ENCODE measurements at regions not wholly inside any gene's neighbourhood (a gene's known extent, or its start where the extent isn't known, plus 50 kb on each side); places are given as distances from the start of the nearest gene placed in this dataset.

DNA sequence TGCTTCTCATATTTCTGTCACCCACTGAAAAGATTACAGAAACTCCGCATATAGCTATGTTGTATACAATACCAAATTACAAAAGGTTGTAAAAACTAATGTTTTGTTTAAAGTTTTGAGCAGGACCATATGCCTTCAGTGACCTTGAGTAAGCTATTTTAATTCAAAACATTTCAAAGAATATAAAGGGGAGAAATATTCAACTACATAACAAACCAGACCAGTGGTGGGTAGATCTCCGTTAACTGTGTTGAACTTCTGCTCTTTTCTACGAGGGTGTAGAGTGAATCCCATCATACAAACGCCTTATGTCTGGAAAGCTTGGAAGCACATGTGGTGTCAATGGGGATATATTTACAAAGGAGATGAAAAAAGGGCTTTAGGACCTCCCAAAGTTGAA lies 68.4 kb upstream of the NR2F2 start:
- Histone ChIP-seq H3K4me1 (ENCODE audit: control insufficient read depth in 1 of 2, insufficient read depth in 2 of 2, low read length in 2 of 2) (peaks cover 3 to 5% of the 10 kb centered on the region in 2 donors), H3K9me3 (ENCODE audit: control insufficient read depth in 1 of 2, low read length in 2 of 2) (no peaks in the 10 kb centered on the region), H3K27ac (ENCODE audit: low read length) (no peak overlapping the region), H3K4me3 (ENCODE audit: low read depth in 1 of 2, low read length in 2 of 2) (no peak overlapping the region), H3K27me3 (ENCODE audit: low read depth, low read length) (no peaks in the 10 kb centered on the region), H3K36me3 (ENCODE audit: control insufficient read depth in 1 of 2, insufficient read depth in 2 of 2, low read length in 2 of 2) (no peaks in the 10 kb centered on the region)

DNA sequence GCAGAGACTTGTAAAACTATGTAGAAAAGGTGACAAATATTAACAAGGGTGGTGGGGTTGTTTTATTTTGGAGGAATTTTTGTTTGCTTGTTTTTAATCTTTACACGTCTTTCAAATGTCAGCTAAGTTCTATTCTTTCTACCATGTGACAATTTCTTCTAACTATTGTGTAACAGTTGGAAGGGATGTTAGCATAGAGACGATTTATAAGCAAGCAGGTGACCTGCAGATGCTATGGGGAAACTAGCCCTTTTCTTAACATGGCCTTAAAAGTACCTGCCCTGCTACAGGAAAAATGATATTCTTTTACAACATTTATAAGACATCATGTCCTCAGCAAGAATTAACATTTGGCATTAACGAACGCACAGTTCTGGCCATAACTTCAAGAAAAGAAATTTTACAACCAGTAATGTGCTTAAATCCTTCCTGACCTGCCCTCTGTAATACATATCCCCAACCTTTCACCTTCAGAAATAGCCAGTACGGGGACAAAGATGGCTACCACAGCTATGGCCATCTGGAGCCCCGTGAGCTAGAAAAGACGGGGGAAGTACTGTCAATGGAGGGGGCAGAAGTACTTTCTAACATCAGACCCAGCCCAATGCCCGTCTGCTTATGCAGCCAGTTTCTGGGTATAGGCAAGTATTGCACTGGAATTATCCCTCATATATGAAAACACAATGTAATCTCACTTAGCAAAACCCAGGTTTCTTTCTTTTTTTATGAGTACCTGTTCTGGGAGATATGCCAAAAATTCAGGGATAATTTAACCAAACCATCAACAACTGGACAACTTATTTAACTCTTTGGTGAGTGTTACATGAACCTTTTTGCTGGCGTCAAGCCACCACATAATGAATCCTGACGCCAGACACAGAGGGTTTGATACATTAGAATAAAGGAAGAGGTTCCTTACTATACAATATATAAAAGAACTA lies 67.7 kb upstream of the NR2F2 start:
- H3K4me1 ChIP-seq (ENCODE audit: control insufficient read depth in 1 of 2, insufficient read depth in 2 of 2, low read length in 2 of 2): peaks cover 3 to 5% of the 10 kb centered on the region in 2 donors
- H3K27me3 ChIP-seq (ENCODE audit: low read depth, low read length): no peaks in the 10 kb centered on the region
- H3K9me3 ChIP-seq (ENCODE audit: control insufficient read depth in 1 of 2, low read length in 2 of 2): no peaks in the 10 kb centered on the region
- no peak overlapping the region for H3K27ac ChIP-seq (ENCODE audit: low read length)
- H3K36me3 ChIP-seq (ENCODE audit: control insufficient read depth in 1 of 2, insufficient read depth in 2 of 2, low read length in 2 of 2): no peaks in the 10 kb centered on the region
- H3K4me3 ChIP-seq (ENCODE audit: low read depth in 1 of 2, low read length in 2 of 2): no peak overlapping the region

DNA sequence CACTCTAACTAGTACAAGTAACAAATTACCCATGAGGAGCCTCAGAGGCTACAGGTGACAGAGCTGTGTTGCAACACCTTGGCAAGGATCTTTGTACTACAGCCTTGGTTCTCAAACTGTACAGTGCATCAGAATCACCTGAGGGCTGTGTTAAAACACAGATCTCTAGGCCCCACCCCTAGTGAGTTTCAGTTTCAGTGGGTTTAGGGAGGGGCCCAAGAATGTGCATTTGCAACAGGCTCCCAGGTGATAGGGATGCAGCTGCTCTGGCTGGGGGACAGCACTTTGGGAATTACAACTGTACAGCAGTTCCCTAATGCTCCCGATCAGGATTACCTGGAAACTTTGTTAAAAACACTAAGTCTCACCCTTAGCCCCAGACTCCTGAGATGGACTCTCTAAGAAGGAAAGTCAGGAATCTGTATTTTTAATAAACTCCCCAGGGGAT lies 66.1 kb upstream of the NR2F2 start:
- Histone ChIP-seq H3K4me1 (ENCODE audit: control insufficient read depth in 1 of 2, insufficient read depth in 2 of 2, low read length in 2 of 2) (peaks cover 3 to 5% of the 10 kb centered on the region in 2 donors), H3K27ac (ENCODE audit: low read length) (no peak overlapping the region), H3K4me3 (ENCODE audit: low read depth in 1 of 2, low read length in 2 of 2) (no peak overlapping the region), H3K36me3 (ENCODE audit: control insufficient read depth in 1 of 2, insufficient read depth in 2 of 2, low read length in 2 of 2) (peaks cover 0 to 3% of the 10 kb centered on the region in 2 donors), H3K27me3 (ENCODE audit: low read depth, low read length) (no peaks in the 10 kb centered on the region), H3K9me3 (ENCODE audit: control insufficient read depth in 1 of 2, low read length in 2 of 2) (no peaks in the 10 kb centered on the region)

DNA sequence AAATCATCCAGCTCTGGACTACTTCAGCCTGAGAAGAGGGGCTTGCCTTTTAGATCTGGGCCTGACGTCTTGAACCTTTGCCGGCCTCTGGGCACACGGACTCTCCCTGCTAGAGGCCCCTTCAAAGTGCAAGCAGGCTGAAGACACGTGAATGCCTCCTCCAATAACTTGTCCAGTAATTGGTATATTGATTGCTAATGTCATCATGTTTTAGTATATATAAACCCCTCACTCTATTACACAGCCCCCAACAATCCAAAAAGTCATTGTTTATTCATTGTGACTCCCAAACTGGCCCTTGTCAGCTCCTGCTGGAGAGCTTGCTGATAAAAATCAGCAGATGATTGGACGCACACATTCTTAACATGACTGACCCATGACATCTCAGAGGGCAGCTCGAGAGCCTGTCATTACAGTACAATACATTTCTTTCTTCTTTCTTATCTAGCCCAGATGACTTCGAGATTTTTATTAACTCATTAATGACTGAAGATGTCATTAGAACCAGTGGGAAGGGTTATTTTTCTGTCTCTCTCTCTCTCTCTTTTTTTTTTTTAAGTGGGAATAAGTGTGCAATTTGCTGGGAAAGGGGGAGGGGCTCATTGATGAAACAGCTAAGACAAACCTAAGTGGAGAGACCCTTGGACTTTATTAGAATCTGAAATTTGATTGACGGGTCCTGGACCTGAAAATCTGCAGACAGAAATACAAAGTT lies 65.5 kb upstream of the NR2F2 start:
- no peaks in the 10 kb centered on the region for H3K27me3 ChIP-seq (ENCODE audit: low read depth, low read length)
- H3K27ac ChIP-seq (ENCODE audit: low read length): no peak overlapping the region
- peaks cover 0 to 5% of the 10 kb centered on the region in 2 donors for H3K36me3 ChIP-seq (ENCODE audit: control insufficient read depth in 1 of 2, insufficient read depth in 2 of 2, low read length in 2 of 2)
- no peak overlapping the region for H3K4me3 ChIP-seq (ENCODE audit: low read depth in 1 of 2, low read length in 2 of 2)
- H3K4me1 ChIP-seq (ENCODE audit: control insufficient read depth in 1 of 2, insufficient read depth in 2 of 2, low read length in 2 of 2): peaks cover 3 to 5% of the 10 kb centered on the region in 2 donors
- H3K9me3 ChIP-seq (ENCODE audit: control insufficient read depth in 1 of 2, low read length in 2 of 2): no peaks in the 10 kb centered on the region

DNA sequence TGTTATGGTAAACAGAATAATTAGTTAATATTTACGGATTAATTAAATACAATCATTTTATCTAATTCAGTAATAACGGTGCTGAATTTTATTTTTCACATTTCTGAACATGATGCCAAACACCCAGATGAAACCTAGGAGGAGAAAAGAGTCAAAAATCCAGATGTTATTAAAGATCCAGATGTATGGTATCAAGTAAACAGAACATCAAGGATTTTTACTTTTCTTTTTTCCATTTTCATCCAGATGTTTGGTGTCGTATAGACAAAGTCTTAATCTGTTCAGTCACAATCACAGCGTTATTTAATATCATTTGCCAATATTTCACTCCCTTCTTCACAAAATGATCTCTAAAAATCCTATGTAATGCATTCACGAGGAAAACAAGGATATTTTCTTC lies 64.0 kb upstream of the NR2F2 start:
- Histone ChIP-seq H3K36me3 (ENCODE audit: control insufficient read depth in 1 of 2, insufficient read depth in 2 of 2, low read length in 2 of 2) (peaks cover 0 to 6% of the 10 kb centered on the region in 2 donors), H3K4me1 (ENCODE audit: control insufficient read depth in 1 of 2, insufficient read depth in 2 of 2, low read length in 2 of 2) (peaks cover 3 to 5% of the 10 kb centered on the region in 2 donors), H3K4me3 (ENCODE audit: low read depth in 1 of 2, low read length in 2 of 2) (no peak overlapping the region), H3K9me3 (ENCODE audit: control insufficient read depth in 1 of 2, low read length in 2 of 2) (no peaks in the 10 kb centered on the region), H3K27ac (ENCODE audit: low read length) (no peak overlapping the region), H3K27me3 (ENCODE audit: low read depth, low read length) (no peaks in the 10 kb centered on the region)

DNA sequence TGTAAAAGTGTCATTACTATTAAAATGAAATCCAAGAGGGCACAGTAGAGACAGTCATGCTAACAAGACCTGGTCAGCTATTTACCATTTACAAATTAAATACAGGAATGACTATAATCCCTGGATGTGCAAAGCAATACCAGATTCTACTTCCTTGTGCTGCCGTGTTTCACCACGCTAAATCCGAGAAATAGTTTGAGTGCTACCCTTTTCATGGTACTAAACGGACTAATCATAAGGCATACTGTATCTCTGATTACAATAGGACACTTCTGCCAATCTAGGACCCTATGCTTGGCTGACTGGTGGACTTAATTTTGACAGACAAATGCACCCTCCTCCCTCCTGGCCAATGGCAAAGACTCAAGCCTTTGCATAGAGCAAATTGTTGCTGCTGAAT lies 63.0 kb upstream of the NR2F2 start:
- peaks cover 0 to 8% of the 10 kb centered on the region in 2 donors for H3K36me3 ChIP-seq (ENCODE audit: control insufficient read depth in 1 of 2, insufficient read depth in 2 of 2, low read length in 2 of 2)
- no peaks in the 10 kb centered on the region for H3K27me3 ChIP-seq (ENCODE audit: low read depth, low read length)
- peaks cover 0 to 3% of the 10 kb centered on the region in 2 donors for H3K4me1 ChIP-seq (ENCODE audit: control insufficient read depth in 1 of 2, insufficient read depth in 2 of 2, low read length in 2 of 2)
- H3K4me3 ChIP-seq (ENCODE audit: low read depth in 1 of 2, low read length in 2 of 2): no peak overlapping the region
- H3K27ac ChIP-seq (ENCODE audit: low read length): no peak overlapping the region
- no peaks in the 10 kb centered on the region for H3K9me3 ChIP-seq (ENCODE audit: control insufficient read depth in 1 of 2, low read length in 2 of 2)

DNA sequence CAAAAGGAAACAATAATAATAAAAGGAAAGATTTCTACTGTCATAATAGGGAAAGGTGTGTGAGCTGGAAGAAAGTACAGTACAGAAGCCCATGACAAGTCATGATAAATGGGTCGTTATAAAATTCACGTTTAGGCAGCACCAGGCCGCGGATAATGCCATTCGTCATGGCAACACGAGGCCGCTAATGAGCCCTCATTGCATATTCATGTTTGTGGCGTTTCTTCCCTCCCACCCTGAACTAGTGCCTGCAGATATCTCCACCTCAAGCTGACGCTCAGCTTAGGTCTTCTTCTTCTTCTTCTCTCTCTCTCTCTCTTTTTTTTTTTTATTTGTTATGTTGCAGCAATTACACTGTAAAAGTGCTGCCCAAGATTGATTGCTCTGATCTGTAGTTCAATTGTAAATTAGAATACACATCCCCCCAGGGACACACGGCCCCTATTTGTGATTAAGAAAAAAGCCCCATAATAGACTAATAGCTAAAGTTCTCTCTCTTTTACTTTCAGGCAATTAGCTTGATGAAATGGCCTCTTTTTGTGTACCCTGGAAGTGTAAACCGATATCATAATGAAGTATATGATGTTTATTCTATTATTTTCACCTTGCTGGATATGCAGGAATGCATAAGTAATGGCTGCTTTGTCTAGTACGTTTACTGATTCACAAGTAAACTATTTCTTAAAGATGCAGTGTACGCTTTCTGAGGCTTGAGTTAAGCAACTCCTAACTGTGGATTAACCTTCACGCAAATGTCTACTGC lies 61.9 kb upstream of the NR2F2 start:
- Histone ChIP-seq H3K4me1 (ENCODE audit: control insufficient read depth in 1 of 2, insufficient read depth in 2 of 2, low read length in 2 of 2) (no peaks in the 10 kb centered on the region), H3K36me3 (ENCODE audit: control insufficient read depth in 1 of 2, insufficient read depth in 2 of 2, low read length in 2 of 2) (peaks cover 0 to 8% of the 10 kb centered on the region in 2 donors), H3K27ac (ENCODE audit: low read length) (no peak overlapping the region), H3K9me3 (ENCODE audit: control insufficient read depth in 1 of 2, low read length in 2 of 2) (no peaks in the 10 kb centered on the region), H3K27me3 (ENCODE audit: low read depth, low read length) (no peaks in the 10 kb centered on the region), H3K4me3 (ENCODE audit: low read depth in 1 of 2, low read length in 2 of 2) (no peak overlapping the region)

DNA sequence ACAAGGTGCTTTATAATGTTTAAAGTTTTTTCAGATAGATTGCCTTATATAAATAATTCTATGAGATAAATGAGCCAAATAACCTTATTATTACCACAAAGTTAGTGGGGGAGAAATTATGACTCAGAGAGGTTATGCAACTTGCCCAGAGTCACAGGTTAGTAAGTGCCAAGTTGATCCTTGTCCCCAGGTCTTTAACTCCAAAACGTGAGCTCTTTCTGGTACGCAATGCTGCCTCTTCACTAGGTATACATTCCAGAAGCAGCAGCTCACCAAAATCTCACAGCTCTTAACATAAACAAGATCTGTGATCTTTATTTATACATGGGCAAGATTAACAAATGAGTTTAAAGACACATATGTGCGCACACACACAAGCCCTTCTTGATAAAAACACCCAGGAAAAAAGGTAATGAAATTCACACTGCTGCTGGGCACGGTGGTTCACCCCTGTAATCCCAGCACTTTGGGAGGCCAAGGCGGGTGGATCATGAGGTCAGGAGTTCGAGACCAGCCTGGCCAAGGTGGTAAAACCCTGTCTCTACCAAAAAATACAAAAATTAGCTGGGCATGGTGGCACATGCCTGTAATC lies 59.8 kb upstream of the NR2F2 start:
- Histone ChIP-seq H3K27ac (ENCODE audit: low read length) (no peak overlapping the region), H3K36me3 (ENCODE audit: control insufficient read depth in 1 of 2, insufficient read depth in 2 of 2, low read length in 2 of 2) (peaks cover 0 to 8% of the 10 kb centered on the region in 2 donors), H3K4me1 (ENCODE audit: control insufficient read depth in 1 of 2, insufficient read depth in 2 of 2, low read length in 2 of 2) (no peaks in the 10 kb centered on the region), H3K4me3 (ENCODE audit: low read depth in 1 of 2, low read length in 2 of 2) (no peak overlapping the region), H3K9me3 (ENCODE audit: control insufficient read depth in 1 of 2, low read length in 2 of 2) (no peaks in the 10 kb centered on the region), H3K27me3 (ENCODE audit: low read depth, low read length) (no peaks in the 10 kb centered on the region)

DNA sequence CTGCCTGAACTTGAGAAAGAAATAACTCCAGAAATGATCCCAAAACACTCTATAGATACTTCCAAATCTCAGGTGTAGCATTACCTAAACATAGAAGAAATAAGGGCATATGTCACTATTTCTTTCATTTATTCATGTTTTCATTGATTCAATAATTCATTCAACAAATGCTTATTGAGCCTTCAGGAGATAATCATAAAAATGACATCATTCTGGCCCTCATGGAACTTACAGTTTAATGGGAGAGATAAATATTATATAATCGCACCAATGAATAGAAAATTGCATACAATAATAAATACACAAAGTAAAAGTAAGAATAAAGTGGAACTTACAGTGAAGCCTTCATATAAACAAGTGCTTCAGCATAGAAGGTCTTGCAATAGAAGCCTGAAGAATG lies 58.1 kb upstream of the NR2F2 start:
- no peaks in the 10 kb centered on the region for H3K27me3 ChIP-seq (ENCODE audit: low read depth, low read length)
- no peaks in the 10 kb centered on the region for H3K4me1 ChIP-seq (ENCODE audit: control insufficient read depth in 1 of 2, insufficient read depth in 2 of 2, low read length in 2 of 2)
- H3K4me3 ChIP-seq (ENCODE audit: low read depth in 1 of 2, low read length in 2 of 2): no peak overlapping the region
- H3K9me3 ChIP-seq (ENCODE audit: control insufficient read depth in 1 of 2, low read length in 2 of 2): no peaks in the 10 kb centered on the region
- H3K27ac ChIP-seq (ENCODE audit: low read length): no peak overlapping the region
- H3K36me3 ChIP-seq (ENCODE audit: control insufficient read depth in 1 of 2, insufficient read depth in 2 of 2, low read length in 2 of 2): peaks cover 0 to 14% of the 10 kb centered on the region in 2 donors

DNA sequence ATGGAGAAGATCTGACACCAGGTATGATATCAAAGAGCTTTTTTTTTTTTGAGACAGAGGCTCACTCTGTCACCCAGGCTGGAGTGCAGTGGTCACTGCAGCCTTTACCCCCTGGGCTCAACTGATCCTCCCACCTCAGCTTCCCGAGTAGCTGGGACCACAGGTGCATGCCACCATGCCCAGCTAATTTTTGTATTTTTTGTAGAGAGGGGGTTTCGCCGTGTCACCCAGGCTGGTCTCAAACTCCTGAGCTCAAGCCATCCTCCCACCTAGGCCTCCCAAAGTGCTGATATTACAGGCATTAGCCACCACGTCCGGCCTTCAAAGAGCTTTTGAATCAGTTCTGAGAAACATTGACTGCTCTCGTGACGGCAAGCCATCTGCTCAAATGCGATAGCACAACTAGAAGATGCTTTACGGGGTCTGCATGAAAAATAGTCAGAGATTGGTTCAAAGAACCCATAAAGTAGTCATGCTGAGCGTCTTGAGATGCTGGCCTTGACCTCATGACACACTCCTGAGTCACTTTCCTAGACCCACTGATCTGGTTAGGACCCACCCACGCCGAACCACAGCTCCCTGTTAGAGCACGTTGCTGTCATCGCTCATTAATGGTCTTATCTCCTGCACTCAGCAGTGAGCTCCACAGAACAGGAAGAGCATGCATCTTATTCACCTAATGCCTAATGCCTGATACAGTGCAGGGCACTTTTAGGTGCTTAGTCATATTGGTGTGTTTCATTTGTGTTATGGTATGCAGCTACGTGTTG lies 57.0 kb upstream of the NR2F2 start:
- peaks cover 0 to 14% of the 10 kb centered on the region in 2 donors for H3K36me3 ChIP-seq (ENCODE audit: control insufficient read depth in 1 of 2, insufficient read depth in 2 of 2, low read length in 2 of 2)

More for the DNA sequence above, 57.0 kb upstream of the NR2F2 start:
- Histone ChIP-seq H3K9me3 (ENCODE audit: control insufficient read depth in 1 of 2, low read length in 2 of 2) (no peaks in the 10 kb centered on the region), H3K4me1 (ENCODE audit: control insufficient read depth in 1 of 2, insufficient read depth in 2 of 2, low read length in 2 of 2) (no peaks in the 10 kb centered on the region), H3K27ac (ENCODE audit: low read length) (no peak overlapping the region), H3K4me3 (ENCODE audit: low read depth in 1 of 2, low read length in 2 of 2) (no peak overlapping the region), H3K27me3 (ENCODE audit: low read depth, low read length) (no peaks in the 10 kb centered on the region)
